Neural crest cell (in vitro differentiated cells): ENCODE measurements at regions not wholly inside any gene's neighbourhood (a gene's known extent, or its start where the extent isn't known, plus 50 kb on each side); places are given as distances from the start of the nearest gene placed in this dataset.
A peak's percentile ranks its signal among the peaks of the same experiment; 100 is the strongest.

Experiments
- DNase-seq: peaks from one replicate; pipeline ENCODE4 v3.0.0; 2021; ENCODE audit warnings: low read depth, mixed read lengths, low spot score
- H3K27ac Mint-ChIP-seq: one replicate; pipeline ENCODE4 v1.8.0; 2021; ENCODE audit warnings: mild to moderate bottlenecking, mixed read lengths; ENCODE audit not compliant: unreplicated experiment
- H3K27me3 Mint-ChIP-seq: 2 replicates; pipeline ENCODE4 v1.8.0; 2021; ENCODE audit warnings: low read depth, mild to moderate bottlenecking, mixed read lengths
- H3K36me3 Mint-ChIP-seq: 2 replicates; pipeline ENCODE4 v1.8.0; 2021; ENCODE audit warnings: low read depth, mild to moderate bottlenecking, mixed read lengths
- H3K4me1 Mint-ChIP-seq: 2 replicates; pipeline ENCODE4 v1.8.0; 2021; ENCODE audit warnings: mixed read lengths
- H3K4me3 Mint-ChIP-seq: one replicate; pipeline ENCODE4 v1.8.0; 2021; ENCODE audit warnings: mild to moderate bottlenecking, mixed read lengths
- H3K9me3 Mint-ChIP-seq: 2 replicates; pipeline ENCODE4 v1.8.0; 2021; ENCODE audit warnings: mixed read lengths
- TF ChIP-seq, protein P1 (sequence below): fragments of 200-600 bp; sonication (generic); conservative IDR thresholded peaks from 2 replicates; pipeline ENCODE4 v1.5.0; 2021; ENCODE audit warnings: antibody characterized with exemption, mild to moderate bottlenecking

GRCh38 chr9:105950894-105951293 lies 256.6 kb downstream of the TMEM38B start:
- TF ChIP-seq, protein P1, sequence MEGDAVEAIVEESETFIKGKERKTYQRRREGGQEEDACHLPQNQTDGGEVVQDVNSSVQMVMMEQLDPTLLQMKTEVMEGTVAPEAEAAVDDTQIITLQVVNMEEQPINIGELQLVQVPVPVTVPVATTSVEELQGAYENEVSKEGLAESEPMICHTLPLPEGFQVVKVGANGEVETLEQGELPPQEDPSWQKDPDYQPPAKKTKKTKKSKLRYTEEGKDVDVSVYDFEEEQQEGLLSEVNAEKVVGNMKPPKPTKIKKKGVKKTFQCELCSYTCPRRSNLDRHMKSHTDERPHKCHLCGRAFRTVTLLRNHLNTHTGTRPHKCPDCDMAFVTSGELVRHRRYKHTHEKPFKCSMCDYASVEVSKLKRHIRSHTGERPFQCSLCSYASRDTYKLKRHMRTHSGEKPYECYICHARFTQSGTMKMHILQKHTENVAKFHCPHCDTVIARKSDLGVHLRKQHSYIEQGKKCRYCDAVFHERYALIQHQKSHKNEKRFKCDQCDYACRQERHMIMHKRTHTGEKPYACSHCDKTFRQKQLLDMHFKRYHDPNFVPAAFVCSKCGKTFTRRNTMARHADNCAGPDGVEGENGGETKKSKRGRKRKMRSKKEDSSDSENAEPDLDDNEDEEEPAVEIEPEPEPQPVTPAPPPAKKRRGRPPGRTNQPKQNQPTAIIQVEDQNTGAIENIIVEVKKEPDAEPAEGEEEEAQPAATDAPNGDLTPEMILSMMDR = no peak
- Mint-ChIP-seq H3K4me1 (no peaks in the 10 kb centered on the region), H3K27me3 (no peaks in the 10 kb centered on the region), H3K4me3 (no peak overlapping the region), H3K36me3 (peaks cover 29% of the 10 kb centered on the region), H3K27ac (no peak overlapping the region), H3K9me3 (peaks cover 25% of the 10 kb centered on the region)
- no peak for DNase-seq

DNA sequence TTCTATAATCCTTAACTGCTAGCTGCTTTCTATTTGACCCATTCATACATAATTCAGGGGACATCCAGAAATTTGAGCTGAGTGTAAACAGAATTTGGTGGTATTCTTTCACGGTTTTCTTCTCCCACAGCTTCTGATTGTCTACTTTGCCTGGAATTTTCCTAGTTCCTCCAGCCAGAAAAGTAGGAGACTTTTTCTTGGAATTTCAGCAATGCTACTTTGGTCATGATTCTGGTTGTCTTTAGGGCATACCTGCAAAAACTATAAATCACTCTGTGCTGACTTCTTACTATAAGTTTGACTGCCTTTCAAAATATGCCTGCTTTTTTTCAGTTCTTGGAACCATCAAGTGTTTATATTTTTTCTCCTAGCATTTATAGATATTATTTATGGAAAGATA lies 260.2 kb downstream of the TMEM38B start:
- peaks cover 3% of the 10 kb centered on the region for H3K9me3 Mint-ChIP-seq

DNA sequence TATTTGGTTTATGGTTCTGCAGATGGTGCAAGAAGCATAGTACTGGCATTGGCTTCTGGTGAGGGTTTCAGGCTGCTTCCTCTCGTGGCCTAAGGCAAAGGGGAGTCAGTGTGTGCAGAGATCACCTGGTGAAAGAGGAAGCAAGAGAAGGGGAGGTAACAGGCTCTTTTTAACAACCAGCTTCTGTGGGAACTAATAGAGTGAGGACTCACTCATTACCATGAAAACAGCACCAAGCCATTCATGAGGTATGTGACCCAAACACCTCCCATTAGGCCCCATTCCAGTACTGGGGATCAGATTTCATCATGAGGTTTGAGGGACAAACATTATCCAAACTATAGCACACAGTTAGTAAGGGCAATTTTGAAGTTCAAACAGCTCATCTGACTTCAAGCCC lies 263.5 kb downstream of the TMEM38B start:
- TF ChIP-seq, protein P1 = no peak
- H3K36me3 Mint-ChIP-seq = peaks cover 3% of the 10 kb centered on the region
- DNase-seq = no peak
- H3K27me3 Mint-ChIP-seq = no peaks in the 10 kb centered on the region
- peak overlapping the region; percentile 96 for H3K27ac Mint-ChIP-seq
- H3K9me3 Mint-ChIP-seq = peaks cover 3% of the 10 kb centered on the region
- peaks cover 23% of the 10 kb centered on the region for H3K4me1 Mint-ChIP-seq
- no peak overlapping the region for H3K4me3 Mint-ChIP-seq

More for the DNA sequence above, 260.2 kb downstream of the TMEM38B start:
- Mint-ChIP-seq H3K4me3 (no peak overlapping the region), H3K4me1 (peaks cover 20% of the 10 kb centered on the region), H3K27me3 (no peaks in the 10 kb centered on the region), H3K27ac (no peak overlapping the region), H3K36me3 (peaks cover 7% of the 10 kb centered on the region)
- DNase-seq = no peak
- TF ChIP-seq, protein P1 = no peak

DNA sequence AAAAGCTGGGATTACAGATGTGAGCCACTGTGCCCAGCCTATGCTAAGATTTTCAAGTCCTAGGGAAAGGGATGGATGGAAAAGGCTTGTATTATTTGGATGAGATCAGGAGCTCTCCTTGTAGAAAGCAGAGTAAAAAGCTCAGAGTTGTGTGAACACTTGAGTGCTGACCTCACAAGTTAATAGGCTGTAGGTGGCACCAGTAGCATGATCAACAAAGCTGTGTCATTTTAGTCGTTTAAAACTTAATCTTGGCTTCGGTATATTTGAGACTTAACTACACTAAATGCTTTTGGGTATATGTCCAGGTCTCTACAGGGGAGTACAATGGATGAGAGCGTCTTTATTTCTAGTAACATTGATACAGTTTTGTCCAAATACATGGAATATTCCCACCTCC lies 264.2 kb downstream of the TMEM38B start:
- H3K4me1 Mint-ChIP-seq = peaks cover 28% of the 10 kb centered on the region
- no peaks in the 10 kb centered on the region for H3K27me3 Mint-ChIP-seq
- no peak overlapping the region for H3K27ac Mint-ChIP-seq

GRCh38 chr9:105959531-105959930 lies 265.2 kb downstream of the TMEM38B start:
- no peak overlapping the region for H3K27ac Mint-ChIP-seq
- no peak for DNase-seq
- peaks cover 3% of the 10 kb centered on the region for H3K36me3 Mint-ChIP-seq

More for the DNA sequence above, 264.2 kb downstream of the TMEM38B start:
- DNase-seq = no peak
- TF ChIP-seq, protein P1 = no peak
- H3K9me3 Mint-ChIP-seq = peaks cover 3% of the 10 kb centered on the region
- no peak overlapping the region for H3K4me3 Mint-ChIP-seq
- peaks cover 3% of the 10 kb centered on the region for H3K36me3 Mint-ChIP-seq

More at GRCh38 chr9:105959531-105959930, 265.2 kb downstream of the TMEM38B start:
- no peak overlapping the region for H3K4me3 Mint-ChIP-seq
- no peaks in the 10 kb centered on the region for H3K27me3 Mint-ChIP-seq
- TF ChIP-seq, protein P1 = no peak
- peaks cover 3% of the 10 kb centered on the region for H3K9me3 Mint-ChIP-seq
- H3K4me1 Mint-ChIP-seq = peaks cover 37% of the 10 kb centered on the region
